ENCODE measurements at regions not wholly inside any gene's neighbourhood (a gene's known extent, or its start where the extent isn't known, plus 50 kb on each side); places are given as distances from the start of the nearest gene placed in this dataset.

DNA sequence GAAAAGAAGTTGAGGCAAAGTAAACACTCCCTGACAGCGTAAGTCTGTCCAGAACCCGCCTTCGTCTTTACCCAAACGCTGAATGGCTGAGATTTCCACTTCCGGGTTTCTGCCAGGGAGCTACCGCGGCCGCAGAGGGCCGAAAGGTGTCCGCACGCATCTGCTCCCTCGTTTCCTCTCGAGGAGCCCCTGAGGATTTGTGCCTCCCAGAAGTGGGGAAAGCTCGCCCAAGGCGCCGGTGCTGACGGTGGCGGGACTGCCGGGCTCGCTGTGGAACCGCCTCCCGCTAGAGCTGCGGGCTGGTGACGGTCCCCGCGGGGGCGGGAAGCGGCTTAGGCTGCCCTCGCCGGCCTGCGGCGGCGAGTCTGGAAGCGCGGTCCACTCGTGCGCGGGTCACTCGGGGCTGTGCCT lies 1760.2 kb upstream of the DEFB115 start:
- TF ChIP-seq CTCF (IDR thresholded peaks at IDR 0.05) (no peak), REST (IDR thresholded peaks at IDR 0.05) (no peak), MAZ (IDR thresholded peaks at IDR 0.05; ENCODE audit: borderline replicate concordance, low read depth, low read length) (no peak), SREBF2 (IDR thresholded peaks at IDR 0.05) (no peak)
